Vagina (tissue), 2 donors: ENCODE measurements at regions not wholly inside any gene's neighbourhood (a gene's known extent, or its start where the extent isn't known, plus 50 kb on each side); places are given as distances from the start of the nearest gene placed in this dataset.

Experiments used
- CTCF ChIP-seq, 3 experiments: fragments of 450-650 bp in 2 of 3; fragments of 200-600 bp in 1 of 3; sonication (generic) in 1 of 3; IDR thresholded peaks; one replicate each; pipeline ENCODE4 v1.5.1; 2017 to 2019; ENCODE audit warnings: antibody characterized with exemption in 3 of 3, mild to moderate bottlenecking in 2 of 3, moderate library complexity in 2 of 3
- POLR2A ChIP-seq, 2 donors: fragments of 450-650 bp; IDR thresholded peaks; one replicate each; pipeline ENCODE4 v1.6.1; 2017; ENCODE audit warnings: antibody characterized with exemption in 2 of 2, mild to moderate bottlenecking in 2 of 2, moderate library complexity in 2 of 2

GRCh38 chr11:80440835-80441234 is 1000.0 kb upstream of the TENM4 start:
- no peak for TF ChIP-seq POLR2A (IDR thresholded peaks at IDR 0.05)
- TF ChIP-seq CTCF (IDR thresholded peaks at IDR 0.05): no peak
